ENCODE measurements at regions not wholly inside any gene's neighbourhood (a gene's known extent, or its start where the extent isn't known, plus 50 kb on each side); places are given as distances from the start of the nearest gene placed in this dataset.

DNA sequence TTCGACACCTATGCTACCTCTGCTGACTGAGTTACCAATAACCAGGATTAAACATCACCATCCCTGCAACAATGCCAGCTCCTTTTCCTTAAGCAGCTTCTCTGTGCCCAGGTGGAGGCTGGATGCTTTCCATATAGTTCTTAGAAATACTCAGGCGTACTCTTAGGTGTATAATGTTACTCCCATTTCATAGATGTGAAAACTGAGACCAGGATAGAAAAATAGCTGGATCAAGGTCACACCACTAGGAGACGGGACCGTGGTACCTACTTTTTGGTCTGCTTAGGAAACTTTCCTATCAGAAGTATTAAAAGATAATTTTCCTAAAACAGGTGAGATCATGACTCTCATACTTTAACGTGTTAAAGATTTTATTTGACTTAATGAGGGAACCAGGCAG is 141.7 kb upstream of the RPL38 start:
- intact Hi-C loops (cut with DNase I; ENCODE audit: low total_unique reads), result no loop called here
- WGBS, 2 donors (ENCODE audit: low coverage in 1 of 2), result 67 to 69% methylated on average over 5 of the region's 5 CpGs

DNA sequence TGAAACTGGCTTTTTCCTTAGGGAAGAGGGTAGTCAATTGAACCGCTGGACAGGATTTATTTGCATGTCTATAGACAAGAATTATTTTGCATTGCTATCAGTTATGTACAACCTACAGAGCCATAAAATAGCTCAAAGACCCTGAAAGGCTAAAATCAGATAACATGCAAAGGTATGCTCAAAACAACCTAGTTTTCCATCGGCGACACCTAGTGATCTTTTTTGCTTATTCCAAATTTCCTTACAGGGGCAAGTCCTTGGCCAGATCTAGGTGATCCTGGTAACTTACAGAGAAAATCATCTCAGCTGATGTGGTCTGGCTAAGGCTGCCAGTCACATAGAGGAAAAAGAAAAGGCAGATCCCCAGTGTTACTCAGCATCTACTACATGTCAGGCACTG is 141.2 kb upstream of the RPL38 start:
- in situ Hi-C loops (cut with MboI; ENCODE audit: low pct_ligation_motif_present in 1 of 4, low pct_unique_long_range_greater_than_20kb in 1 of 4, low sequenced_read_pairs in 3 of 4), result no loop called here

More for the DNA sequence above, 141.7 kb upstream of the RPL38 start:
- Histone ChIP-seq H3K27me3 (peaks cover 24% of the 10 kb centered on the region), H3K9me3 (no peaks in the 10 kb centered on the region), H3K4me3 (no peak overlapping the region), H3K4me1 (no peaks in the 10 kb centered on the region), H3K27ac (no peak overlapping the region), H3K36me3 (no peaks in the 10 kb centered on the region)
- no peak for DNase-seq
- TF ChIP-seq POLR2AphosphoS5 (IDR thresholded peaks at IDR 0.05) (no peak), CTCF (IDR thresholded peaks at IDR 0.05) (no peak), POLR2A (IDR thresholded peaks at IDR 0.05) (no peak), EP300 (IDR thresholded peaks at IDR 0.05; ENCODE audit: low read depth) (no peak)
- in situ Hi-C loops (cut with MboI; ENCODE audit: low pct_ligation_motif_present in 1 of 4, low pct_unique_long_range_greater_than_20kb in 1 of 4, low sequenced_read_pairs in 3 of 4), result no loop called here

GRCh38 chr17:74063439-74063838 is 140.0 kb upstream of the RPL38 start:
- Histone ChIP-seq H3K9me3 (no peaks in the 10 kb centered on the region), H3K4me1 (no peaks in the 10 kb centered on the region), H3K4me3 (no peak overlapping the region), H3K27ac (no peak overlapping the region), H3K36me3 (no peaks in the 10 kb centered on the region), H3K27me3 (peaks cover 15% of the 10 kb centered on the region)
- DNase-seq, result no peak
- in situ Hi-C loops (cut with MboI; ENCODE audit: low pct_ligation_motif_present in 1 of 4, low pct_unique_long_range_greater_than_20kb in 1 of 4, low sequenced_read_pairs in 3 of 4) (no loop called here), intact Hi-C loops (cut with DNase I; ENCODE audit: low total_unique reads) (no loop called here)
- no peak for TF ChIP-seq POLR2AphosphoS5 (IDR thresholded peaks at IDR 0.05)
- no peak for TF ChIP-seq CTCF (IDR thresholded peaks at IDR 0.05)
- TF ChIP-seq EP300 (IDR thresholded peaks at IDR 0.05; ENCODE audit: low read depth), result no peak
- WGBS, 2 donors (ENCODE audit: low coverage in 1 of 2), result 59 to 63% methylated on average over 4 to 8 of the region's 10 CpGs

More for the DNA sequence above, 141.2 kb upstream of the RPL38 start:
- no peak for DNase-seq
- H3K4me1 ChIP-seq, result no peaks in the 10 kb centered on the region
- no peak for TF ChIP-seq CTCF (IDR thresholded peaks at IDR 0.05)
- TF ChIP-seq POLR2AphosphoS5 (IDR thresholded peaks at IDR 0.05), result no peak
- no peak for TF ChIP-seq POLR2A (IDR thresholded peaks at IDR 0.05)
- no peak for TF ChIP-seq EP300 (IDR thresholded peaks at IDR 0.05; ENCODE audit: low read depth)
- intact Hi-C loops (cut with DNase I; ENCODE audit: low total_unique reads), result no loop called here
- H3K27ac ChIP-seq, result no peak overlapping the region
- no peaks in the 10 kb centered on the region for H3K36me3 ChIP-seq
- H3K4me3 ChIP-seq, result no peak overlapping the region
- H3K9me3 ChIP-seq, result no peaks in the 10 kb centered on the region
- WGBS, 2 donors (ENCODE audit: low coverage in 1 of 2), result 20 to 59% methylated on average over 1 to 3 of the region's 3 CpGs
- peaks cover 24% of the 10 kb centered on the region for H3K27me3 ChIP-seq

DNA sequence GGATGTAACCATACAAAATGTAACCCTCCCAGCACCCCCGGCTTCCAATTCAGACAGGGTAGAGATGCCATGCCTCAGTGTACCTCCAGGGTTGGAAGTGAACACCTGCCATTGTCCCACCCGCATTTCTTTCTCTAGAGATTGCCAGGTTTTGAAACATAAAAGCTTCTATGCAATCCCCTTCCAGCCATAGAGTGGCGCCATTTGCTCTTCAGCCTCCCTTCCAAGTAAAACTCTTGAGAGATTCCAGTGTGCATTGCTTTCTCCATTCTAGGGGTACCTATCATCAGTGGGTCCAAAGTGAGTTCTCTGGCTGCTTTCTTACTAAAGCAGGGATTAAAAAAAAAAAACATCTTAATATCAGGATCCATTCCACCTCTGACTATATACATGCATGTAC is 133.1 kb upstream of the RPL38 start:
- Histone ChIP-seq H3K4me3 (no peak overlapping the region), H3K4me1 (no peaks in the 10 kb centered on the region), H3K36me3 (no peaks in the 10 kb centered on the region), H3K9me3 (no peaks in the 10 kb centered on the region), H3K27me3 (no peaks in the 10 kb centered on the region), H3K27ac (no peak overlapping the region)
- TF ChIP-seq POLR2AphosphoS5 (IDR thresholded peaks at IDR 0.05) (no peak), EP300 (IDR thresholded peaks at IDR 0.05; ENCODE audit: low read depth) (no peak), CTCF (IDR thresholded peaks at IDR 0.05) (no peak), POLR2A (IDR thresholded peaks at IDR 0.05) (no peak)
- no peak for DNase-seq
- in situ Hi-C loops (cut with MboI; ENCODE audit: low pct_ligation_motif_present in 1 of 4, low pct_unique_long_range_greater_than_20kb in 1 of 4, low sequenced_read_pairs in 3 of 4), result no loop called here
- WGBS, 2 donors (ENCODE audit: low coverage in 1 of 2), result 79 to 83% methylated on average over 1 to 3 of the region's 3 CpGs
- intact Hi-C loops (cut with DNase I; ENCODE audit: low total_unique reads), result no loop called here

Measured in transverse colon (tissue), 4 donors.